ENCODE measurements at regions not wholly inside any gene's neighbourhood (a gene's known extent, or its start where the extent isn't known, plus 50 kb on each side); places are given as distances from the start of the nearest gene placed in this dataset.

DNA sequence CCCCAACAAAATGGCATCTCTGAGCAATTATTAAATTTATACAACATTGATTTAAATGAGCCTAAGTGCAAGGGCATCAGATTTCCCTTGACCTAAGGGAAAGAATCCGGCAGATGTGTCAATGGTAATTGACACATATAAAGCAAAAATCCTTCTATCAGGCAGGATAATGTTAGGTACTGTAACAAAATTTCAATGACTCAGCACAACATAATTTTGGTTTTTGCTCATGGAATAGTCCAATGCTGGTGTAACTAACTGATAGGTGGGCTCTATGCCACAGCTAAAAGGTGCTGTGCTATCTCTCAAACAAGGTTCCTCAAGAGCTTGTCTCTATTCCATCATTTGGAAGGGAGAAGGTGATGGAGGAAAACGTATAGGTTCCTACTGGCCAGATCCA is 68.3 kb upstream of the MEIS1 start:
- TF ChIP-seq EZH2 (conservative IDR thresholded peaks at IDR 0.05; ENCODE audit: low read depth, low read length) (no peak), ZSCAN21 (CRISPR knock-in tag; IDR thresholded peaks at IDR 0.05; ENCODE audit: borderline replicate concordance) (no peak), ZNF615 (CRISPR knock-in tag; IDR thresholded peaks at IDR 0.05; ENCODE audit: borderline replicate concordance) (no peak), ZNF232 (CRISPR knock-in tag; IDR thresholded peaks at IDR 0.05; ENCODE audit: borderline replicate concordance) (no peak), YY1 (IDR thresholded peaks at IDR 0.05; ENCODE audit: insufficient read depth, insufficient replicate concordance, low read depth, low read length) (no peak), SAP130 (CRISPR knock-in tag; IDR thresholded peaks at IDR 0.05; ENCODE audit: low read depth) (no peak), POLR2A (IDR thresholded peaks at IDR 0.05; ENCODE audit: insufficient read depth in 1 of 2, low read depth in 2 of 2, low read length in 2 of 2) (no peak)
- TF ChIP-seq, protein P1, sequence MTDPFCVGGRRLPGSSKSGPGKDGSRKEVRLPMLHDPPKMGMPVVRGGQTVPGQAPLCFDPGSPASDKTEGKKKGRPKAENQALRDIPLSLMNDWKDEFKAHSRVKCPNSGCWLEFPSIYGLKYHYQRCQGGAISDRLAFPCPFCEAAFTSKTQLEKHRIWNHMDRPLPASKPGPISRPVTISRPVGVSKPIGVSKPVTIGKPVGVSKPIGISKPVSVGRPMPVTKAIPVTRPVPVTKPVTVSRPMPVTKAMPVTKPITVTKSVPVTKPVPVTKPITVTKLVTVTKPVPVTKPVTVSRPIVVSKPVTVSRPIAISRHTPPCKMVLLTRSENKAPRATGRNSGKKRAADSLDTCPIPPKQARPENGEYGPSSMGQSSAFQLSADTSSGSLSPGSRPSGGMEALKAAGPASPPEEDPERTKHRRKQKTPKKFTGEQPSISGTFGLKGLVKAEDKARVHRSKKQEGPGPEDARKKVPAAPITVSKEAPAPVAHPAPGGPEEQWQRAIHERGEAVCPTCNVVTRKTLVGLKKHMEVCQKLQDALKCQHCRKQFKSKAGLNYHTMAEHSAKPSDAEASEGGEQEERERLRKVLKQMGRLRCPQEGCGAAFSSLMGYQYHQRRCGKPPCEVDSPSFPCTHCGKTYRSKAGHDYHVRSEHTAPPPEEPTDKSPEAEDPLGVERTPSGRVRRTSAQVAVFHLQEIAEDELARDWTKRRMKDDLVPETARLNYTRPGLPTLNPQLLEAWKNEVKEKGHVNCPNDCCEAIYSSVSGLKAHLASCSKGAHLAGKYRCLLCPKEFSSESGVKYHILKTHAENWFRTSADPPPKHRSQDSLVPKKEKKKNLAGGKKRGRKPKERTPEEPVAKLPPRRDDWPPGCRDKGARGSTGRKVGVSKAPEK (CRISPR knock-in tag; IDR thresholded peaks at IDR 0.05; ENCODE audit: borderline replicate concordance): no peak
- TF ChIP-seq, protein P2, sequence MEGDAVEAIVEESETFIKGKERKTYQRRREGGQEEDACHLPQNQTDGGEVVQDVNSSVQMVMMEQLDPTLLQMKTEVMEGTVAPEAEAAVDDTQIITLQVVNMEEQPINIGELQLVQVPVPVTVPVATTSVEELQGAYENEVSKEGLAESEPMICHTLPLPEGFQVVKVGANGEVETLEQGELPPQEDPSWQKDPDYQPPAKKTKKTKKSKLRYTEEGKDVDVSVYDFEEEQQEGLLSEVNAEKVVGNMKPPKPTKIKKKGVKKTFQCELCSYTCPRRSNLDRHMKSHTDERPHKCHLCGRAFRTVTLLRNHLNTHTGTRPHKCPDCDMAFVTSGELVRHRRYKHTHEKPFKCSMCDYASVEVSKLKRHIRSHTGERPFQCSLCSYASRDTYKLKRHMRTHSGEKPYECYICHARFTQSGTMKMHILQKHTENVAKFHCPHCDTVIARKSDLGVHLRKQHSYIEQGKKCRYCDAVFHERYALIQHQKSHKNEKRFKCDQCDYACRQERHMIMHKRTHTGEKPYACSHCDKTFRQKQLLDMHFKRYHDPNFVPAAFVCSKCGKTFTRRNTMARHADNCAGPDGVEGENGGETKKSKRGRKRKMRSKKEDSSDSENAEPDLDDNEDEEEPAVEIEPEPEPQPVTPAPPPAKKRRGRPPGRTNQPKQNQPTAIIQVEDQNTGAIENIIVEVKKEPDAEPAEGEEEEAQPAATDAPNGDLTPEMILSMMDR (CRISPR knock-in tag; IDR thresholded peaks at IDR 0.05): no peak
